OCI-LY7 (cell line): ENCODE measurements at regions not wholly inside any gene's neighbourhood (a gene's known extent, or its start where the extent isn't known, plus 50 kb on each side); places are given as distances from the start of the nearest gene placed in this dataset.
"Not testable (repeated sequence)": the region's sequence is repeated elsewhere in the genome, so short reads cannot be mapped to it uniquely, and the experiment has no call there.

Source experiments
- EZH2phosphoT487 ChIP-seq: fragments of 200-600 bp; sonication (generic); IDR thresholded peaks from 2 replicates; pipeline ENCODE4 v1.6.1; 2018; ENCODE audit warnings: low read depth, borderline replicate concordance, mild to moderate bottlenecking, mixed run types, antibody characterized with exemption, low read length, moderate library complexity, mixed read lengths
- TF ChIP-seq, protein P1 (sequence below): fragments of 200-600 bp; sonication (generic); conservative IDR thresholded peaks from 2 replicates; pipeline ENCODE4 v1.5.1; 2014; ENCODE audit warnings: mild to moderate bottlenecking, antibody characterized with exemption, low read length, moderate library complexity, mixed read lengths

DNA sequence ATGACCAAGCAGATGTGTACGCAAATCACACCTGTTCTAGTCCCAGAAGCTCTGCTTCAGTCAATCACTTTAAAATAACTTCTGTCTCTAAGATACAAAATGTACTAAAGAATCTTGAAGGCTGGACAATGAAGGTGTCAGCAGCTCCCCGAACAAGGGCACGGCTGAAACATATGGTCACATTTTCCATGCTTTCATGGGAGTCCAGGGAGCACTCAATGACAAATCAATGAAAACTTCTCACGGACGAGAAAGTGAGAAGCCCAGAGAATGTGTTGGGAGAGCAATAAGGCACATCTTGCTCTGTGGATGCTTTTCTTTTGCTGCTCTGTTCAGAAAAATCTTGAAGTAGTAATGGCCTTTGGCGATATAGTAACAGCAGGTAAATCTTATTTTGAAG lies 1548.7 kb downstream of the KHDRBS2 start:
- TF ChIP-seq, protein P1, sequence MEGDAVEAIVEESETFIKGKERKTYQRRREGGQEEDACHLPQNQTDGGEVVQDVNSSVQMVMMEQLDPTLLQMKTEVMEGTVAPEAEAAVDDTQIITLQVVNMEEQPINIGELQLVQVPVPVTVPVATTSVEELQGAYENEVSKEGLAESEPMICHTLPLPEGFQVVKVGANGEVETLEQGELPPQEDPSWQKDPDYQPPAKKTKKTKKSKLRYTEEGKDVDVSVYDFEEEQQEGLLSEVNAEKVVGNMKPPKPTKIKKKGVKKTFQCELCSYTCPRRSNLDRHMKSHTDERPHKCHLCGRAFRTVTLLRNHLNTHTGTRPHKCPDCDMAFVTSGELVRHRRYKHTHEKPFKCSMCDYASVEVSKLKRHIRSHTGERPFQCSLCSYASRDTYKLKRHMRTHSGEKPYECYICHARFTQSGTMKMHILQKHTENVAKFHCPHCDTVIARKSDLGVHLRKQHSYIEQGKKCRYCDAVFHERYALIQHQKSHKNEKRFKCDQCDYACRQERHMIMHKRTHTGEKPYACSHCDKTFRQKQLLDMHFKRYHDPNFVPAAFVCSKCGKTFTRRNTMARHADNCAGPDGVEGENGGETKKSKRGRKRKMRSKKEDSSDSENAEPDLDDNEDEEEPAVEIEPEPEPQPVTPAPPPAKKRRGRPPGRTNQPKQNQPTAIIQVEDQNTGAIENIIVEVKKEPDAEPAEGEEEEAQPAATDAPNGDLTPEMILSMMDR, result not testable (repeated sequence)
- TF ChIP-seq EZH2phosphoT487, result not testable (repeated sequence)
